H1 (cell line): ENCODE measurements at regions not wholly inside any gene's neighbourhood (a gene's known extent, or its start where the extent isn't known, plus 50 kb on each side); places are given as distances from the start of the nearest gene placed in this dataset.

Source experiments
- CTCF ChIA-PET: fragments of 300-600 bp; sonication (Branson Sonifier 250); formaldehyde crosslinking; loops from one replicate; lab custom pipeline; 2021; ENCODE audit not compliant: partially characterized antibody; lab: Charles Lee
- POLR2A ChIA-PET: fragments of 300-600 bp; sonication (Branson Sonifier 250); formaldehyde crosslinking; loops from one replicate; lab custom pipeline; 2021; ENCODE audit warnings: inconsistent platforms; ENCODE audit not compliant: partially characterized antibody; lab: Charles Lee
- DNase-seq, 2 experiments: peaks; one replicate each; pipeline versions ENCODE4 v3.0.0 to v3.0.0-alpha.2; 2010 to 2022; ENCODE audit warnings: low spot score in 2 of 2, low read depth in 1 of 2, mixed read lengths in 1 of 2
- FAIRE-seq: peaks from 2 replicates; lab custom pipeline; 2011; peaks lifted over from hg19 to GRCh38; lab: Jason Lieb, UNC
- H2AFZ ChIP-seq: 2 replicates; pipeline ENCODE4 v1.8.1; 2012; ENCODE audit warnings: low read length, inconsistent platforms
- H2AK5ac ChIP-seq: 2 replicates; pipeline ENCODE4 v1.6.1; 2013; ENCODE audit warnings: low read depth, low read length
- H2BK120ac ChIP-seq: replicated peaks from 2 replicates; pipeline ENCODE3; 2013; ENCODE audit warnings: low read depth, low read length, inconsistent platforms
- H2BK12ac ChIP-seq: 2 replicates; pipeline ENCODE4 v1.6.1; 2013; ENCODE audit warnings: low read depth, low read length
- H2BK15ac ChIP-seq: 2 replicates; pipeline ENCODE4 v1.6.1; 2013; ENCODE audit warnings: low read length
- H2BK20ac ChIP-seq: 2 replicates; pipeline ENCODE4 v1.6.1; 2013; ENCODE audit warnings: low read length
- H2BK5ac ChIP-seq: 2 replicates; pipeline ENCODE4 v1.6.1; 2013; ENCODE audit warnings: low read depth, low read length
- H3K14ac ChIP-seq: 2 replicates; pipeline ENCODE4 v1.6.1; 2013; ENCODE audit warnings: inconsistent platforms; ENCODE audit not compliant: insufficient read length
- H3K18ac ChIP-seq: 2 replicates; pipeline ENCODE4 v1.6.1; 2013; ENCODE audit warnings: low read length; ENCODE audit errors: extremely low read depth
- H3K23ac ChIP-seq: 2 replicates; pipeline ENCODE4 v1.6.1; 2013; ENCODE audit warnings: inconsistent platforms; ENCODE audit not compliant: insufficient read length
- H3K23me2 ChIP-seq: 2 replicates; pipeline ENCODE4 v1.6.1; 2013; ENCODE audit warnings: low read depth, low read length
- H3K27ac ChIP-seq: 2 replicates; pipeline ENCODE4 v1.6.1; 2011; ENCODE audit warnings: low read depth, low read length, inconsistent platforms
- H3K27me3 ChIP-seq, 4 experiments: replicated peaks in 1 of 4; 1 replicate in 1 of 4; 2 replicates in 3 of 4; pipeline versions ENCODE4 v1.6.1 to v1.8.1; 2011 to 2013; ENCODE audit warnings: low read length in 3 of 4, mild to moderate bottlenecking in 3 of 4, inconsistent platforms in 2 of 4, mixed read lengths in 2 of 4, moderate library complexity in 1 of 4; ENCODE audit not compliant: control insufficient read depth in 3 of 4, insufficient read depth in 3 of 4; ENCODE audit errors: extremely low read depth in 1 of 4
- H3K36me3 ChIP-seq, 4 experiments: 2 replicates each; pipeline versions ENCODE4 v1.6.1 to v1.8.1; 2011 to 2013; ENCODE audit warnings: mild to moderate bottlenecking in 4 of 4, low read length in 3 of 4, moderate library complexity in 2 of 4, control low read depth in 1 of 4, inconsistent platforms in 1 of 4; ENCODE audit not compliant: insufficient read depth in 4 of 4, control insufficient read depth in 2 of 4
- H3K4ac ChIP-seq: replicated peaks from 2 replicates; pipeline ENCODE3; 2013; ENCODE audit warnings: low read length, low read depth, mixed read lengths, inconsistent platforms; ENCODE audit not compliant: insufficient read length
- H3K4me1 ChIP-seq, 4 experiments: replicated peaks in 1 of 4; 1 replicate in 1 of 4; 2 replicates in 3 of 4; pipeline versions ENCODE4 v1.6.1 to v1.8.1; 2011 to 2013; ENCODE audit warnings: low read length in 3 of 4, inconsistent platforms in 2 of 4, mixed read lengths in 1 of 4; ENCODE audit not compliant: insufficient read depth in 4 of 4, control insufficient read depth in 3 of 4
- H3K4me2 ChIP-seq, 2 experiments: 2 replicates each; pipeline versions ENCODE4 v1.6.1 to v1.8.1; 2011 to 2013; ENCODE audit warnings: low read depth in 2 of 2, low read length in 2 of 2, control low read depth in 1 of 2, inconsistent platforms in 1 of 2, mild to moderate bottlenecking in 1 of 2; ENCODE audit not compliant: insufficient read depth in 1 of 2
- H3K4me3 ChIP-seq, 4 experiments: fragments of 200-600, 300-600 bp in 1 of 4; sonication (generic), shearing (Covaris generic), sonication (Bioruptor Twin) in 1 of 4; 2 replicates each; pipeline versions ENCODE4 v1.5.1 to v1.8.1; 2011 to 2016; ENCODE audit warnings: low read length in 4 of 4, low read depth in 3 of 4, control low read depth in 2 of 4, inconsistent platforms in 2 of 4, mild to moderate bottlenecking in 2 of 4, mixed read lengths in 1 of 4, moderate library complexity in 1 of 4; ENCODE audit not compliant: insufficient read depth in 2 of 4; ENCODE audit errors: extremely low read depth in 1 of 4
- H3K56ac ChIP-seq: replicated peaks from 2 replicates; pipeline ENCODE3; 2013; ENCODE audit warnings: low read depth, mild to moderate bottlenecking, mixed read lengths, low read length, inconsistent platforms; ENCODE audit not compliant: insufficient read length
- H3K79me1 ChIP-seq: 2 replicates; pipeline ENCODE4 v1.6.1; 2013; ENCODE audit warnings: low read depth, low read length, control low read depth
- H3K79me2 ChIP-seq, 2 experiments: 2 replicates each; pipeline versions ENCODE4 v1.6.1 to v1.8.1; 2012 to 2013; ENCODE audit warnings: low read length in 2 of 2, mild to moderate bottlenecking in 2 of 2, inconsistent platforms in 1 of 2; ENCODE audit not compliant: insufficient read depth in 2 of 2, control insufficient read depth in 1 of 2
- H3K9ac ChIP-seq, 4 experiments: replicated peaks in 1 of 4; 1 replicate in 1 of 4; 2 replicates in 3 of 4; pipeline versions ENCODE4 v1.6.1 to v1.8.1; 2011 to 2013; ENCODE audit warnings: low read depth in 3 of 4, low read length in 3 of 4, control low read depth in 2 of 4, mild to moderate bottlenecking in 2 of 4, moderate library complexity in 2 of 4, inconsistent platforms in 1 of 4; ENCODE audit errors: extremely low read depth in 1 of 4
- H3K9me3 ChIP-seq, 2 experiments: 2 replicates each; pipeline versions ENCODE4 v1.6.1 to v1.8.1; 2012 to 2013; ENCODE audit warnings: mild to moderate bottlenecking in 2 of 2, moderate library complexity in 2 of 2, control low read depth in 1 of 2, inconsistent platforms in 1 of 2, low read depth in 1 of 2, low read length in 1 of 2, mixed read lengths in 1 of 2; ENCODE audit not compliant: insufficient read depth in 2 of 2
- H4K20me1 ChIP-seq, 2 experiments: replicated peaks in 1 of 2; 2 replicates each; pipeline versions ENCODE3 to v1.8.1; 2011 to 2013; ENCODE audit warnings: inconsistent platforms in 2 of 2, low read length in 2 of 2, mild to moderate bottlenecking in 1 of 2; ENCODE audit not compliant: insufficient read depth in 2 of 2, control insufficient read depth in 1 of 2
- H4K5ac ChIP-seq: 2 replicates; pipeline ENCODE4 v1.6.1; 2013; ENCODE audit warnings: low read length, low read depth, mixed read lengths, inconsistent platforms; ENCODE audit not compliant: insufficient read length
- H4K8ac ChIP-seq: 2 replicates; pipeline ENCODE4 v1.8.0; 2013; ENCODE audit warnings: mild to moderate bottlenecking, moderate library complexity, low read length, inconsistent platforms; ENCODE audit not compliant: insufficient read depth; ENCODE audit errors: extremely low read depth
- H4K91ac ChIP-seq: replicated peaks from 2 replicates; pipeline ENCODE3; 2013; ENCODE audit warnings: low read length, mixed read lengths, inconsistent platforms; ENCODE audit not compliant: insufficient read length
- EGR1 ChIP-seq: IDR thresholded peaks from 2 replicates; pipeline ENCODE4 v1.6.1; 2011; ENCODE audit warnings: low read depth, low read length, borderline replicate concordance
- KDM1A ChIP-seq: fragments of 200-600, 300-600 bp; sonication (generic); IDR thresholded peaks from 2 replicates; pipeline ENCODE4 v1.7.1; 2016; ENCODE audit warnings: mild to moderate bottlenecking, low read length, borderline replicate concordance
- NRF1 ChIP-seq: IDR thresholded peaks from 2 replicates; pipeline ENCODE4 v1.6.1; 2011; ENCODE audit warnings: mild to moderate bottlenecking, low read depth, low read length, improper control_type of control experiment
- SAP30 ChIP-seq: fragments of 300-600 bp; sonication (generic); IDR thresholded peaks from 2 replicates; pipeline ENCODE4 v1.7.1; 2012; ENCODE audit warnings: low read length, moderate library complexity, mild to moderate bottlenecking, inconsistent platforms; ENCODE audit not compliant: insufficient read depth, insufficient replicate concordance
- WGBS, 2 experiments: shearing (Covaris generic) in 1 of 2; methylation state at CpG; one replicate each; pipeline versions ENCODE4 v1.1.6 to v1.1.7; 2013 to 2015; ENCODE audit warnings: low lambda C conversion rate in 2 of 2, mixed read lengths in 2 of 2, inconsistent platforms in 1 of 2, low coverage in 1 of 2, missing lambda C conversion rate in 1 of 2; ENCODE audit not compliant: insufficient replicate concordance in 2 of 2, insufficient coverage in 1 of 2, insufficient read length in 1 of 2; ENCODE audit errors: extremely low coverage in 1 of 2, missing lambda C conversion rate in 1 of 2; 5-methylcytosine and 5-hydroxymethylcytosine counted together
- TF ChIP-seq, protein P1 (sequence below): IDR thresholded peaks from 2 replicates; pipeline ENCODE4 v1.6.1; 2011; ENCODE audit warnings: low read length, improper control_type of control experiment
- TF ChIP-seq, protein P2 (sequence below): IDR thresholded peaks from 2 replicates; pipeline ENCODE4 v1.6.1; 2012; ENCODE audit warnings: inconsistent platforms
- TF ChIP-seq, protein P3 (sequence below), 3 experiments: IDR thresholded peaks; 1 replicate in 2 of 3; 2 replicates in 1 of 3; pipeline versions ENCODE4 v1.5.1 to v1.6.1; 2011; ENCODE audit warnings: low read length in 3 of 3, mild to moderate bottlenecking in 3 of 3, inconsistent platforms in 2 of 3, low read depth in 1 of 3, moderate library complexity in 1 of 3; ENCODE audit not compliant: insufficient read depth in 1 of 3; ENCODE audit errors: control extremely low read depth in 1 of 3

DNA sequence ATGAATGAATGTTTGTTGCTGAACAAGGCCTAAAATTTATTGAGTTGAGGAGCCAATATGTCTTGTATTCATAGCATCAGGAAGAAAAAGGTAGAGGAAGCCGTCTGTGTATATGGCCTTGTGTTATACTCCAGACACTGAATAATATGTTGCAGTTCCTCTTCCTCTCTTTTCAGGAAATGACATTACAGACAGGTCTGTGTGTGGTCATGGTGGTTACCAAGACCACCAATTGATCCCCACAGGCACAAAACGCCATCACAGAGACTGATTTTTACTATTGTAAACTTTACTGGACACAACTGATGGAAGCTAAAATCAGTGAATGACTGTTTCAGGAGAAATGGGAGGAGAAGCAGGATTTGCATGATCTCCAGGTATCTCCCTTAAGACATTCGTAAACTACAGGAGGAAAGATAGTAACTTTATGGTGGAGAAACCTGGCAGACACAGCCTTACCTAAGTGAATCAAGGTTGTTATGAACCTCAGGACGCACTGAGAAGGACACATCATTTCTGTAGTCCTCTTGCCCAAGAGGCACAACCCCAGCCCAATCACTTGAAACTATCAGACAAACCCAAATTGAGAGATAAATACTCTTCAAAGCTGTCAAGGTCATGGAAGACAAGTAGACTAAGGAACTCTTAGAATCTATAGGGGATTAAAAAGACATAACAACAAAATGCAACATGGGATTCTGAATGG lies 334.1 kb upstream of the RGS6 start:
- H3K79me2 ChIP-seq = peaks cover 0 to 37% of the 10 kb centered on the region in 2 experiments; a peak in 2 of 4 replicates
- no peak overlapping the region for H3K27ac ChIP-seq
- H2BK12ac ChIP-seq = no peak overlapping the region
- no peaks in the 10 kb centered on the region for H3K4me1 ChIP-seq
- 93% methylated on average over 4 of the region's 4 CpGs; no CpG with 5 or more reads in 1 of the 2 experiments for WGBS, 2 experiments
- no peak overlapping the region for H3K14ac ChIP-seq
- H3K23me2 ChIP-seq = no peaks in the 10 kb centered on the region
- CTCF ChIA-PET = interaction anchor here (0.6 kb wide), 1 partner anchor 60 kb away, joined by 3 read pairs; no protein-coding TSS in a partner anchor
- no peak overlapping the region for H3K9ac ChIP-seq
- POLR2A ChIA-PET = no interaction called here
- no peaks in the 10 kb centered on the region; the same call in 1 of the 2 replicates for H3K79me1 ChIP-seq
- H3K4ac ChIP-seq = no peak overlapping the region
- no peak overlapping the region for H3K4me3 ChIP-seq
- H2AK5ac ChIP-seq = no peak overlapping the region
- no peak overlapping the region for H3K18ac ChIP-seq
- no peak overlapping the region for H3K56ac ChIP-seq
- H2AFZ ChIP-seq = no peak overlapping the region
- no peak overlapping the region for H3K4me2 ChIP-seq
- H3K9me3 ChIP-seq = peaks cover 0 to 4% of the 10 kb centered on the region in 2 experiments; a peak in 1 of 4 replicates
- no peaks in the 10 kb centered on the region for H3K36me3 ChIP-seq
- H2BK20ac ChIP-seq = no peak overlapping the region
- no peak overlapping the region for H3K23ac ChIP-seq
- no peak overlapping the region for H2BK15ac ChIP-seq
- peaks cover 0 to 7% of the 10 kb centered on the region in 2 experiments for H4K20me1 ChIP-seq
- H3K27me3 ChIP-seq = no peaks in the 10 kb centered on the region
- H2BK5ac ChIP-seq = no peak overlapping the region
- no peak for DNase-seq
- no peak for FAIRE-seq
- H4K91ac ChIP-seq = no peak overlapping the region
- no peak overlapping the region for H4K5ac ChIP-seq
- no peak overlapping the region for H2BK120ac ChIP-seq
- H4K8ac ChIP-seq = no peak overlapping the region
- TF ChIP-seq, protein P1, sequence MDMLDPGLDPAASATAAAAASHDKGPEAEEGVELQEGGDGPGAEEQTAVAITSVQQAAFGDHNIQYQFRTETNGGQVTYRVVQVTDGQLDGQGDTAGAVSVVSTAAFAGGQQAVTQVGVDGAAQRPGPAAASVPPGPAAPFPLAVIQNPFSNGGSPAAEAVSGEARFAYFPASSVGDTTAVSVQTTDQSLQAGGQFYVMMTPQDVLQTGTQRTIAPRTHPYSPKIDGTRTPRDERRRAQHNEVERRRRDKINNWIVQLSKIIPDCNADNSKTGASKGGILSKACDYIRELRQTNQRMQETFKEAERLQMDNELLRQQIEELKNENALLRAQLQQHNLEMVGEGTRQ = no peak
- TF ChIP-seq, protein P2, sequence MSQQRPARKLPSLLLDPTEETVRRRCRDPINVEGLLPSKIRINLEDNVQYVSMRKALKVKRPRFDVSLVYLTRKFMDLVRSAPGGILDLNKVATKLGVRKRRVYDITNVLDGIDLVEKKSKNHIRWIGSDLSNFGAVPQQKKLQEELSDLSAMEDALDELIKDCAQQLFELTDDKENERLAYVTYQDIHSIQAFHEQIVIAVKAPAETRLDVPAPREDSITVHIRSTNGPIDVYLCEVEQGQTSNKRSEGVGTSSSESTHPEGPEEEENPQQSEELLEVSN = no peak
- TF ChIP-seq, protein P3, sequence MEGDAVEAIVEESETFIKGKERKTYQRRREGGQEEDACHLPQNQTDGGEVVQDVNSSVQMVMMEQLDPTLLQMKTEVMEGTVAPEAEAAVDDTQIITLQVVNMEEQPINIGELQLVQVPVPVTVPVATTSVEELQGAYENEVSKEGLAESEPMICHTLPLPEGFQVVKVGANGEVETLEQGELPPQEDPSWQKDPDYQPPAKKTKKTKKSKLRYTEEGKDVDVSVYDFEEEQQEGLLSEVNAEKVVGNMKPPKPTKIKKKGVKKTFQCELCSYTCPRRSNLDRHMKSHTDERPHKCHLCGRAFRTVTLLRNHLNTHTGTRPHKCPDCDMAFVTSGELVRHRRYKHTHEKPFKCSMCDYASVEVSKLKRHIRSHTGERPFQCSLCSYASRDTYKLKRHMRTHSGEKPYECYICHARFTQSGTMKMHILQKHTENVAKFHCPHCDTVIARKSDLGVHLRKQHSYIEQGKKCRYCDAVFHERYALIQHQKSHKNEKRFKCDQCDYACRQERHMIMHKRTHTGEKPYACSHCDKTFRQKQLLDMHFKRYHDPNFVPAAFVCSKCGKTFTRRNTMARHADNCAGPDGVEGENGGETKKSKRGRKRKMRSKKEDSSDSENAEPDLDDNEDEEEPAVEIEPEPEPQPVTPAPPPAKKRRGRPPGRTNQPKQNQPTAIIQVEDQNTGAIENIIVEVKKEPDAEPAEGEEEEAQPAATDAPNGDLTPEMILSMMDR (IDR thresholded peaks at IDR 0.05; ENCODE audit: control extremely low read depth in 1 of 3, insufficient read depth in 1 of 3, low read depth in 1 of 3, low read length in 3 of 3) = no peak
- TF ChIP-seq SAP30 = no peak
- TF ChIP-seq EGR1 = no peak
- no peak for TF ChIP-seq KDM1A
- no peak for TF ChIP-seq NRF1
